Gastrocnemius medialis (tissue), 4 donors: ENCODE measurements at regions not wholly inside any gene's neighbourhood (a gene's known extent, or its start where the extent isn't known, plus 50 kb on each side); places are given as distances from the start of the nearest gene placed in this dataset.

Source experiments
- ATAC-seq, 2 donors: fragments of 150-250 bp; one replicate each; pipeline ENCODE4 v1.9.1; 2016
- DNase-seq, 2 donors: peaks; one replicate each; pipeline ENCODE4 v3.0.0-alpha.2; 2019
- H3K27ac ChIP-seq, 4 donors: fragments of 200-600 bp; sonication (generic); 1 replicate in 1 of 4; 2 replicates in 3 of 4; pipeline ENCODE4 v1.5.1; 2016 to 2018; ENCODE audit warnings: mild to moderate bottlenecking in 2 of 4, moderate library complexity in 1 of 4
- H3K27me3 ChIP-seq, 3 donors: fragments of 200-600 bp; sonication (generic) in 2 of 3; 1 replicate in 1 of 3; 2 replicates in 2 of 3; pipeline versions ENCODE4 v1.5.1 to v1.6.0; 2016 to 2019; ENCODE audit warnings: mild to moderate bottlenecking in 1 of 3, moderate library complexity in 1 of 3
- H3K36me3 ChIP-seq, 2 donors: fragments of 200-600 bp; sonication (generic) in 1 of 2; one replicate each; pipeline ENCODE4 v1.5.1; 2017 to 2018
- H3K4me1 ChIP-seq, 2 donors: fragments of 200-600 bp; sonication (generic) in 1 of 2; one replicate each; pipeline ENCODE4 v1.5.1; 2016 to 2017; ENCODE audit warnings: mild to moderate bottlenecking in 2 of 2
- H3K4me3 ChIP-seq, 4 donors: fragments of 200-600 bp; sonication (generic) in 3 of 4; 1 replicate in 1 of 4; 2 replicates in 3 of 4; pipeline ENCODE4 v1.5.1; 2016 to 2019; ENCODE audit warnings: mild to moderate bottlenecking in 2 of 4
- H3K9me3 ChIP-seq, 3 donors: fragments of 200-600 bp; sonication (generic) in 2 of 3; 1 replicate in 1 of 3; 2 replicates in 2 of 3; pipeline ENCODE4 v1.5.1; 2016 to 2019
- POLR2A ChIP-seq, 2 donors: fragments of 450-650 bp; IDR thresholded peaks; one replicate each; pipeline ENCODE4 v1.6.1; 2017; ENCODE audit warnings: antibody characterized with exemption in 2 of 2, mild to moderate bottlenecking in 2 of 2, moderate library complexity in 2 of 2
- in situ Hi-C, 4 donors: fragments of 200-750 bp; cut with MboI; loops; one replicate each; pipeline versions ENCODE4 v1.15.0 to v1.8.0; 2017; ENCODE audit warnings: low sequenced_read_pairs in 4 of 4
- intact Hi-C: fragments of 100-400 bp; cut with DNase I; formaldehyde crosslinking; loops from one replicate; pipeline ENCODE4 v1.15.1; 2023; ENCODE audit warnings: low total_unique reads
- TF ChIP-seq, protein P1 (sequence below), 5 experiments: fragments of 450-650 bp in 3 of 5; fragments of 200-600 bp in 2 of 5; sonication (generic) in 2 of 5; IDR thresholded peaks in 4 of 5; conservative IDR thresholded peaks in 1 of 5; 1 replicate in 4 of 5; 2 replicates in 1 of 5; pipeline ENCODE4 v1.5.1; 2016 to 2019; ENCODE audit warnings: antibody characterized with exemption in 5 of 5, mild to moderate bottlenecking in 3 of 5, moderate library complexity in 3 of 5

DNA sequence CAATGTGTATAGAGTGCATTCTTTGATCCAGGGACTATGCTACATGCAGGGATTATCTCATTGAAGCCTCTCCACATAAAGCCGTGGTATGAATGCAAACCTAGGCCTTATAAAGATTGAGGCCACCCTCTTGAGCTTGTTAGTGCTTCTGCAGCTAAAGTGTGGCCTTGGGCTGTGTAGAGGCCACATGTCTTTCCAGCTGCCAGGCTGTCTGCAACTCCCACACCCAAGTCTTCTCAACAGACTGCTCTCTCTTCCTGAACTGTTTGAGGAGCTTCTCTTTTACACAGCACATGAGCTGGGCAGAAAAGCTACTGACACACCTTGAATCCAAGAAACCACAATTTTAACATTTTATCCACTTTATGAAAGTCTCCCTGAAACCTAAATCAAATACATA, 119.2 kb upstream of the MEX3C start:
- TF ChIP-seq, protein P1, sequence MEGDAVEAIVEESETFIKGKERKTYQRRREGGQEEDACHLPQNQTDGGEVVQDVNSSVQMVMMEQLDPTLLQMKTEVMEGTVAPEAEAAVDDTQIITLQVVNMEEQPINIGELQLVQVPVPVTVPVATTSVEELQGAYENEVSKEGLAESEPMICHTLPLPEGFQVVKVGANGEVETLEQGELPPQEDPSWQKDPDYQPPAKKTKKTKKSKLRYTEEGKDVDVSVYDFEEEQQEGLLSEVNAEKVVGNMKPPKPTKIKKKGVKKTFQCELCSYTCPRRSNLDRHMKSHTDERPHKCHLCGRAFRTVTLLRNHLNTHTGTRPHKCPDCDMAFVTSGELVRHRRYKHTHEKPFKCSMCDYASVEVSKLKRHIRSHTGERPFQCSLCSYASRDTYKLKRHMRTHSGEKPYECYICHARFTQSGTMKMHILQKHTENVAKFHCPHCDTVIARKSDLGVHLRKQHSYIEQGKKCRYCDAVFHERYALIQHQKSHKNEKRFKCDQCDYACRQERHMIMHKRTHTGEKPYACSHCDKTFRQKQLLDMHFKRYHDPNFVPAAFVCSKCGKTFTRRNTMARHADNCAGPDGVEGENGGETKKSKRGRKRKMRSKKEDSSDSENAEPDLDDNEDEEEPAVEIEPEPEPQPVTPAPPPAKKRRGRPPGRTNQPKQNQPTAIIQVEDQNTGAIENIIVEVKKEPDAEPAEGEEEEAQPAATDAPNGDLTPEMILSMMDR (IDR thresholded peaks at IDR 0.05 in 4 of 5, conservative IDR thresholded peaks at IDR 0.05 in 1 of 5) = no peak
- no peak for TF ChIP-seq POLR2A (IDR thresholded peaks at IDR 0.05)
- in situ Hi-C loops = no loop called here
- no peaks in the 10 kb centered on the region for H3K9me3 ChIP-seq
- no peaks in the 10 kb centered on the region for H3K27me3 ChIP-seq
- intact Hi-C loops = no loop called here
- no peaks in the 10 kb centered on the region for H3K4me1 ChIP-seq
- H3K27ac ChIP-seq = no peak overlapping the region
- no peak for ATAC-seq
- H3K4me3 ChIP-seq = no peak overlapping the region
- no peak for DNase-seq
- H3K36me3 ChIP-seq = no peaks in the 10 kb centered on the region

DNA sequence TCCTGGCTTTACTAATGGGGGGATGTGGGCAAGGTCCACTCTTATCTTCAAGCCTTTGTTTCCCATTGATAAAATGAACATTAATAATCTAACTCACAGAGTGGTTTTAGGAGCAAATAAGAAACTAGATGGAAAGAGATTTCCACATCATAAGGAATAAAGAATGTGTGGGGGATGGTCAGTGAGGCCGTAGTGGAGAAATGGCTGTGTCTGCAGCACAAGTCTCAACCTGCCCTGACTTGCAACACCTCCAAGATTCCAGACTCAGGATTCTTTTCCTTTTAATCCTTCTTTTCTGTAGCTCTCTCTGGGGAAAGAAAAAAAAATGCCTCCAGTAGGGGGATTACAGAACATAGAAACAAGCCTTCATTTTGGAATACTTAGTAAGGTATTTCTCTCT, 124.2 kb upstream of the MEX3C start:
- ATAC-seq = no peak

DNA sequence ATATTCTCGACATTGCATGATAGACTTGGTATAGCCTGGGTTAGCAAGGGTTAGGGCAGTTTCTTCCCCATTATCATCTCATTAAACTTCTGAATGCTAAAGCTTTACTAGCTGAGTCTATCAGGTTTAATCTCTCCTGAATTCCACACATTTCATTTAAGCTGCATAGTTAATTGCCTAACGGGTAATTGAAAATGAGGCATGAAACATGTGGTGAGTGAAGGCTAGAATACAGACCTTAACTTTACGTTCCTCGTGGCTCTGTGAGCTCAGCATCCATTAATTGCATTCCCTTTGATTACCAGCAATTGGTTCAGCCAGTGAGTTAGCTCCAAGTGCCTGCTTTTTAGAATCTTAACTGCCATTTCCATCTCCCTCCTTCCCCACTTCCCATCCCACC, 126.5 kb upstream of the MEX3C start:
- in situ Hi-C loops = no loop called here
- no peaks in the 10 kb centered on the region for H3K9me3 ChIP-seq
- no peak for DNase-seq
- no peaks in the 10 kb centered on the region for H3K27me3 ChIP-seq
- no peak overlapping the region for H3K27ac ChIP-seq
- no peaks in the 10 kb centered on the region for H3K4me1 ChIP-seq
- ATAC-seq = no peak
- intact Hi-C loops = no loop called here
- H3K36me3 ChIP-seq = no peaks in the 10 kb centered on the region
- no peak overlapping the region for H3K4me3 ChIP-seq
- TF ChIP-seq POLR2A (IDR thresholded peaks at IDR 0.05) = no peak
- TF ChIP-seq, protein P1 (IDR thresholded peaks at IDR 0.05 in 4 of 5, conservative IDR thresholded peaks at IDR 0.05 in 1 of 5) = no peak

More for the DNA sequence above, 124.2 kb upstream of the MEX3C start:
- Histone ChIP-seq H3K4me1 (no peaks in the 10 kb centered on the region), H3K9me3 (no peaks in the 10 kb centered on the region), H3K36me3 (no peaks in the 10 kb centered on the region), H3K4me3 (no peak overlapping the region), H3K27me3 (no peaks in the 10 kb centered on the region), H3K27ac (no peak overlapping the region)
- TF ChIP-seq POLR2A (IDR thresholded peaks at IDR 0.05) = no peak
- TF ChIP-seq, protein P1 (IDR thresholded peaks at IDR 0.05 in 4 of 5, conservative IDR thresholded peaks at IDR 0.05 in 1 of 5) = no peak
- in situ Hi-C loops (no loop called here), intact Hi-C loops (no loop called here)
- DNase-seq = no peak

DNA sequence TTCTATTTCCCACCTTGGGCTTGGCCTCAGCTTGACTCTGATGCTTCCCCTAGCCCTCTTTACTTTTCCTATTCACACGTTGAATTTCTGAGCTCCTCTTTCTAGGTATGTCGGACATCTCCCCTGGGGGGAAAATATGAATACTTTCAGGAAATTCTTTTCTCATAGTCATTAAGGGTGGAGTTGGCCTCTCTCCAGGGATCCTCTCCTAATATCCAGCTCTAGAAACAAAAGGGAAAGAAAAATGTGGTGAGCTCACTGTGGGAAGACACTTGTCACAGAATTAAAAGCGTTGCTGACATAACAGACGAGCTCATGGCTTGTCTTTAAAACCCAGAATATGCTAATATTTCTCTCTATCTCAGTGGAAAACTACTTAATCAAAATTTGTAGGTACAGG, 132.7 kb upstream of the MEX3C start:
- TF ChIP-seq, protein P1 (IDR thresholded peaks at IDR 0.05 in 4 of 5, conservative IDR thresholded peaks at IDR 0.05 in 1 of 5) = no peak
- TF ChIP-seq POLR2A (IDR thresholded peaks at IDR 0.05) = no peak
- H3K9me3 ChIP-seq = no peaks in the 10 kb centered on the region
- in situ Hi-C loops = no loop called here
- no peaks in the 10 kb centered on the region for H3K4me1 ChIP-seq
- no peak for ATAC-seq
- no peak for DNase-seq
- no peak overlapping the region for H3K27ac ChIP-seq
- H3K36me3 ChIP-seq = no peaks in the 10 kb centered on the region
- H3K27me3 ChIP-seq = no peaks in the 10 kb centered on the region
- intact Hi-C loops = no loop called here
- no peak overlapping the region for H3K4me3 ChIP-seq

DNA sequence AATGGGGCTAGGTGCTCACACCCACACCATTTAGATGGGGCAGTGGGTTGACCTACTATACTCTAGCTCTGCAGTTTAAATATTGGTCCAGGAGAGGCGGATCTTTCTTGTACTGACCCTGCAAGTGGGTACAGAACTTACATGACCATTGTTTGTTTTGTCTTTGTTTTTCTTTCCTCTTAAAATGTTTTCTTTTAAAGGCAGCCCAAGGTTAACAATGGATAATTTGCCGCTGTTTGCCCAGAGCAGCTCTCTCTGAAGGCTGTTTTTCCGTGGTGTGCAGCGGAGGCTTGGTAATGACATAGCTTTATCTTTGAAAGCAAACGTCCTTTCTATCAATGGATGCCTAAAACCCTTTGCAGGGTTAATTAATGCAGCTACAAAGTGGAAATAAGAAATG, 133.3 kb upstream of the MEX3C start:
- Histone ChIP-seq H3K4me1 (no peaks in the 10 kb centered on the region), H3K36me3 (no peaks in the 10 kb centered on the region), H3K9me3 (no peaks in the 10 kb centered on the region), H3K4me3 (no peak overlapping the region), H3K27me3 (no peaks in the 10 kb centered on the region), H3K27ac (no peak overlapping the region)
- TF ChIP-seq, protein P1 (IDR thresholded peaks at IDR 0.05 in 4 of 5, conservative IDR thresholded peaks at IDR 0.05 in 1 of 5) = no peak
- TF ChIP-seq POLR2A (IDR thresholded peaks at IDR 0.05) = no peak
- no peak for ATAC-seq
- DNase-seq = no peak
- in situ Hi-C loops (no loop called here), intact Hi-C loops (no loop called here)
